Fibroblast of skin of back (primary cell): ENCODE measurements at regions not wholly inside any gene's neighbourhood (a gene's known extent, or its start where the extent isn't known, plus 50 kb on each side); places are given as distances from the start of the nearest gene placed in this dataset.

Experiments used
- DNase-seq: peaks from one replicate; pipeline ENCODE4 v3.0.0-alpha.2; 2013

GRCh38 chr11:76721755-76722677, 51.5 kb upstream of the LRRC32 start:
- peak; percentile 72 for DNase-seq

GRCh38 chr11:76723142-76723541, 52.6 kb upstream of the LRRC32 start:
- no peak for DNase-seq

GRCh38 chr11:76723548-76723947, 53.0 kb upstream of the LRRC32 start:
- DNase-seq: no peak

GRCh38 chr11:76724171-76724768, 53.7 kb upstream of the LRRC32 start:
- DNase-seq: peak; percentile 8

GRCh38 chr11:76728227-76728626, 54.9 kb upstream of the TSKU start:
- no peak for DNase-seq

GRCh38 chr11:76728778-76729177, 54.4 kb upstream of the TSKU start:
- DNase-seq: no peak

- no peak for DNase-seq
Observed at GRCh38 chr11:76729214-76729613, 53.9 kb upstream of the TSKU start.

- no peak for DNase-seq
Observed at GRCh38 chr11:76730887-76731565, 52.1 kb upstream of the TSKU start.

- no peak for DNase-seq
Observed at GRCh38 chr11:76732643-76733042, 50.5 kb upstream of the TSKU start.
